ENCODE measurements at regions not wholly inside any gene's neighbourhood (a gene's known extent, or its start where the extent isn't known, plus 50 kb on each side); places are given as distances from the start of the nearest gene placed in this dataset.

- no peaks in the 10 kb centered on the region for H3K27me3 ChIP-seq (ENCODE audit: insufficient read depth)
- no peaks in the 10 kb centered on the region for H3K4me1 ChIP-seq (ENCODE audit: insufficient read depth)
- H2AFZ ChIP-seq, result no peak overlapping the region
- H3K4me3 ChIP-seq, result no peak overlapping the region
- H4K20me1 ChIP-seq (replicated peaks; ENCODE audit: insufficient read depth), result no peaks in the 10 kb centered on the region
- H3K4me2 ChIP-seq, result no peak overlapping the region
- Mint-ChIP-seq H3K4me3 (no peak overlapping the region), H3K36me3 (ENCODE audit: low read depth) (peaks cover 6% of the 10 kb centered on the region; the same call in 2 of the 3 replicates), H3K9me3 (peaks cover 21% of the 10 kb centered on the region), H3K27ac (no peak overlapping the region), H3K4me1 (no peaks in the 10 kb centered on the region), H3K27me3 (ENCODE audit: insufficient read depth, low read depth, poor library complexity) (no peaks in the 10 kb centered on the region)
- no peaks in the 10 kb centered on the region for H3K9me2 ChIP-seq (ENCODE audit: insufficient read depth)
- no peaks in the 10 kb centered on the region for H3K36me3 ChIP-seq (ENCODE audit: insufficient read depth)
- H3F3A ChIP-seq (replicated peaks; ENCODE audit: low read depth), result no peaks in the 10 kb centered on the region
- H3K27ac ChIP-seq (ENCODE audit: low read depth), result no peak overlapping the region
- ATAC-seq (no peak), DNase-seq (ENCODE audit: low spot score) (no peak)
- H3K79me2 ChIP-seq (replicated peaks; ENCODE audit: insufficient read depth), result no peaks in the 10 kb centered on the region
- no peak for TF ChIP-seq JUNB (IDR thresholded peaks at IDR 0.05; ENCODE audit: unreplicated experiment)
- TF ChIP-seq, protein P1, sequence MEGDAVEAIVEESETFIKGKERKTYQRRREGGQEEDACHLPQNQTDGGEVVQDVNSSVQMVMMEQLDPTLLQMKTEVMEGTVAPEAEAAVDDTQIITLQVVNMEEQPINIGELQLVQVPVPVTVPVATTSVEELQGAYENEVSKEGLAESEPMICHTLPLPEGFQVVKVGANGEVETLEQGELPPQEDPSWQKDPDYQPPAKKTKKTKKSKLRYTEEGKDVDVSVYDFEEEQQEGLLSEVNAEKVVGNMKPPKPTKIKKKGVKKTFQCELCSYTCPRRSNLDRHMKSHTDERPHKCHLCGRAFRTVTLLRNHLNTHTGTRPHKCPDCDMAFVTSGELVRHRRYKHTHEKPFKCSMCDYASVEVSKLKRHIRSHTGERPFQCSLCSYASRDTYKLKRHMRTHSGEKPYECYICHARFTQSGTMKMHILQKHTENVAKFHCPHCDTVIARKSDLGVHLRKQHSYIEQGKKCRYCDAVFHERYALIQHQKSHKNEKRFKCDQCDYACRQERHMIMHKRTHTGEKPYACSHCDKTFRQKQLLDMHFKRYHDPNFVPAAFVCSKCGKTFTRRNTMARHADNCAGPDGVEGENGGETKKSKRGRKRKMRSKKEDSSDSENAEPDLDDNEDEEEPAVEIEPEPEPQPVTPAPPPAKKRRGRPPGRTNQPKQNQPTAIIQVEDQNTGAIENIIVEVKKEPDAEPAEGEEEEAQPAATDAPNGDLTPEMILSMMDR (conservative IDR thresholded peaks at IDR 0.05; ENCODE audit: low read depth in 2 of 2), result no peak
- TF ChIP-seq EZH2 (IDR thresholded peaks at IDR 0.05; ENCODE audit: low read depth, unreplicated experiment), result no peak
- TF ChIP-seq NANOG (IDR thresholded peaks at IDR 0.05; ENCODE audit: borderline replicate concordance), result no peak
- no peak for TF ChIP-seq ZNF462 (CRISPR knock-in tag; IDR thresholded peaks at IDR 0.05)
- TF ChIP-seq, protein P2, sequence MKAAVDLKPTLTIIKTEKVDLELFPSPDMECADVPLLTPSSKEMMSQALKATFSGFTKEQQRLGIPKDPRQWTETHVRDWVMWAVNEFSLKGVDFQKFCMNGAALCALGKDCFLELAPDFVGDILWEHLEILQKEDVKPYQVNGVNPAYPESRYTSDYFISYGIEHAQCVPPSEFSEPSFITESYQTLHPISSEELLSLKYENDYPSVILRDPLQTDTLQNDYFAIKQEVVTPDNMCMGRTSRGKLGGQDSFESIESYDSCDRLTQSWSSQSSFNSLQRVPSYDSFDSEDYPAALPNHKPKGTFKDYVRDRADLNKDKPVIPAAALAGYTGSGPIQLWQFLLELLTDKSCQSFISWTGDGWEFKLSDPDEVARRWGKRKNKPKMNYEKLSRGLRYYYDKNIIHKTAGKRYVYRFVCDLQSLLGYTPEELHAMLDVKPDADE (IDR thresholded peaks at IDR 0.05), result no peak
- no peak for TF ChIP-seq ZNF331 (CRISPR knock-in tag; IDR thresholded peaks at IDR 0.05; ENCODE audit: low read depth)
- no peak for TF ChIP-seq ZNF114 (CRISPR knock-in tag; IDR thresholded peaks at IDR 0.05)
- no peak for TF ChIP-seq STAT1 (IDR thresholded peaks at IDR 0.05; ENCODE audit: unreplicated experiment)
- TF ChIP-seq CREB1 (CRISPR knock-in tag; IDR thresholded peaks at IDR 0.05; ENCODE audit: low read depth), result no peak
- no peak for TF ChIP-seq POLR2AphosphoS5 (IDR thresholded peaks at IDR 0.05; ENCODE audit: low read depth)
- TF ChIP-seq, protein P3, sequence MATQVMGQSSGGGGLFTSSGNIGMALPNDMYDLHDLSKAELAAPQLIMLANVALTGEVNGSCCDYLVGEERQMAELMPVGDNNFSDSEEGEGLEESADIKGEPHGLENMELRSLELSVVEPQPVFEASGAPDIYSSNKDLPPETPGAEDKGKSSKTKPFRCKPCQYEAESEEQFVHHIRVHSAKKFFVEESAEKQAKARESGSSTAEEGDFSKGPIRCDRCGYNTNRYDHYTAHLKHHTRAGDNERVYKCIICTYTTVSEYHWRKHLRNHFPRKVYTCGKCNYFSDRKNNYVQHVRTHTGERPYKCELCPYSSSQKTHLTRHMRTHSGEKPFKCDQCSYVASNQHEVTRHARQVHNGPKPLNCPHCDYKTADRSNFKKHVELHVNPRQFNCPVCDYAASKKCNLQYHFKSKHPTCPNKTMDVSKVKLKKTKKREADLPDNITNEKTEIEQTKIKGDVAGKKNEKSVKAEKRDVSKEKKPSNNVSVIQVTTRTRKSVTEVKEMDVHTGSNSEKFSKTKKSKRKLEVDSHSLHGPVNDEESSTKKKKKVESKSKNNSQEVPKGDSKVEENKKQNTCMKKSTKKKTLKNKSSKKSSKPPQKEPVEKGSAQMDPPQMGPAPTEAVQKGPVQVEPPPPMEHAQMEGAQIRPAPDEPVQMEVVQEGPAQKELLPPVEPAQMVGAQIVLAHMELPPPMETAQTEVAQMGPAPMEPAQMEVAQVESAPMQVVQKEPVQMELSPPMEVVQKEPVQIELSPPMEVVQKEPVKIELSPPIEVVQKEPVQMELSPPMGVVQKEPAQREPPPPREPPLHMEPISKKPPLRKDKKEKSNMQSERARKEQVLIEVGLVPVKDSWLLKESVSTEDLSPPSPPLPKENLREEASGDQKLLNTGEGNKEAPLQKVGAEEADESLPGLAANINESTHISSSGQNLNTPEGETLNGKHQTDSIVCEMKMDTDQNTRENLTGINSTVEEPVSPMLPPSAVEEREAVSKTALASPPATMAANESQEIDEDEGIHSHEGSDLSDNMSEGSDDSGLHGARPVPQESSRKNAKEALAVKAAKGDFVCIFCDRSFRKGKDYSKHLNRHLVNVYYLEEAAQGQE (IDR thresholded peaks at IDR 0.05; ENCODE audit: unreplicated experiment), result no peak
- TF ChIP-seq EZH2phosphoT487 (IDR thresholded peaks at IDR 0.05; ENCODE audit: unreplicated experiment), result no peak
Observed at GRCh38 chr20:7624886-7625285, 315.4 kb downstream of the HAO1 start.

All from GM23338 (cell line).